DMS153 (cell line): ENCODE measurements at regions not wholly inside any gene's neighbourhood (a gene's known extent, or its start where the extent isn't known, plus 50 kb on each side); places are given as distances from the start of the nearest gene placed in this dataset.
"Not testable (repeated sequence)": the region's sequence is repeated elsewhere in the genome, so short reads cannot be mapped to it uniquely, and the experiment has no call there.

Source experiments
- DNase-seq: peaks from one replicate; lab custom pipeline; 2025; lab: John Stamatoyannopoulos, UW

DNA sequence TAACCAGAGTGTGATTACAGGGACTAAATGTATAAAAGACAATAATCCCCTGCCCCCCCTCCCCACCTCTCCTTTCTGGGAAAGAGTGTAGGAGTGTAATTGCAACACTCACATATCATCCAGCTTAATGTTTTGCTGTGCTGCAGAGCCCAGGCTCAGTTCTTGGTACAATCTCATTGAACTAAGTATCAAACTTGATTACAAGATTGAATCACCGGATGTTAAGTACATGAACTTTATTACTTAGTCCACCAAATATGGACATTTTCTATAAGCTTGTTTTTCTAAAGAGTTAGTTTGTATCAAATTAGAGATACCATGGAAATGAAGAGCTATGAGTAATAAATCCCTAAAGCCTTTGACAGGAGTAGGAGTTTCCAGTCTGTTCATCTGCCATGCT lies 559.1 kb downstream of the ZNF674 start:
- no peak for DNase-seq

DNA sequence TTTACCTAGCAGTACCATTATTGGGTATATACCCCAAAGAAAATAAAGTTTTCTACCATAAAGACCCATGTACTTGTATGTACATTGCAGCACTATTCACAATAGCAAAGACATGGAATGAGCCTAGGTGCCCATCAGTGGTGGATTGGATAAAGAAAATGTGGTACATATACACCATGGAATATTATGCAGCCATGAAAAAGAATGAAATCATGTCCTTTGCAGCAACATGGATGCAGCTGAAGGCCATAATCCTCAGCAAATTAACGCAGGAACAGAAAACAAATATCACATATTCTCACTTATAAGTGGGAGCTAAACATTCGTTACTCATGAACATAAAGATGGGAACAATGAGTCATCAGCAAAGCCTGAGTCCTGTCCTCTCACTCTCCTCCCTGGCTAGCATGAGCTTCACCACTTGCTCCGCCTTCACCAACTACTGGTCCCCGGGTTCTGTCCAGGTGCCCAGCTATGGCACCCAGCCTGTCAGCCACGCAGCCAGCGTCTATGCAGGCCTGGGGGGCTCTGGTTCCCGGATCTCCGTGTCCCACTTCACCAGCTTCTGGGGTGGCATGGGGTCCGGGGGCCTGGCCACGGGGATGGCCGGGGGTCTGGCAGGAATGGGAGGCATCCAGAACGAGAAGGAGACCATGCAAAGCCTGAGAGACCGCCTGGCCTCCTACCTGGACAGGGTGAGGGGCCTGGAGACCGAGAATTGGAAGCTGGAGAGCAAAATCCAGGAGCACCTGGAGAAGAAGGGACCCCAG lies 562.1 kb downstream of the ZNF674 start:
- not testable (repeated sequence) for DNase-seq

DNA sequence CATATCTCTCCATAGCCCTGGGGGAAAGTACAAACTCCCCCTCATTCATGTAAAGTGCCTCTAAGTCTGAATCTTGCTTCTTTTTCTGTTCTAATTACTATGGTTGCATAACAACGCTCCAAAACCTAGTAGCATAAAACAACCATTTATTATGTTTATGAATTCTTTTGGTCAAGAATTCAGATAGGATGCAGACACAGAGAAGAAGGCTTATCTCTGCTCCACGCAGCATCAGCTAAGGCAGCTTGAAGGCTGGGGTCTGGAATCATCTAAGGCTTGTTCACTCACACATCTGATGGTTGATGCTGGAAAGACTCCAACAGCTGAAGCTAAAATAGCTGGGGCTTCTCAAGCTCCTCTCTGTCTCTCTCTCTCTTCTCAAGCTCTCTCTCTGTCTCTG lies 564.5 kb downstream of the ZNF674 start:
- DNase-seq = no peak

DNA sequence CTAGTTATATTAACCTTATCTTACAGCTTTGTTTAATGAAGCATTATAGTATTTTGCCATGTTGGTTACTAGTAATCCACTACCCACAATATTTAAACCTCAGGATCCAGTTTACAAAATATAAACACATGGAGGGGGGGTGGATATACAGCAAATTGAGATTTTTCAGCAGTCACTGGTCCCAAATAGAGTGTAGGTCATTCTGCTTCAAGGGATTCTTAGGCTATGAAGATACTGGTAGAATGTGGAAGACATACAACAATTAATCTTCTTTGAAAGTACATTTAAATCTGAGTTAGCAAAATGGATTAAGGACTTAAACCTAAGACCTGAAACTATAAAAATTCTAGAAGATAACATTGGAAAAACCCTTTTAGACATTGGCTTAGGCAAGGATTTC lies 569.6 kb downstream of the ZNF674 start:
- DNase-seq = no peak

DNA sequence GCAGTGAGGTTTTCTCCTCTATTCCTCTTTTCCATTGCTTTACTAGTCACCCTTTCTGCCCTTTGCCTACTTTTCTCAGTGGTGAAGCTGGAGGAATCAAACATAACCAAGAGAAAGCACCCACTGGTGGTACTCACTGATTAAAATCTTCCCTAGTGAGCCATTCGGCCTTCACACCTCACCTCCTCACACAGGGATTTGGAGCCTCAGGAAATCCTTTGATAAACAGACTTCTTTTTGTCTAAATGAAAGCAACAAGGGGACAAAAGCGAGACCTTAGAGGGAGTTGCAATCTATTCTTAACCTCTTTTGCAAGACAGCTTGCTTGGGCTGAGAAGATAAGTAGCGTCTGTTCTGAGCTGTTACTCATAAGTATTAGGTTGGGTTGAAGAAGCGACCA lies 572.6 kb downstream of the ZNF674 start:
- no peak for DNase-seq

DNA sequence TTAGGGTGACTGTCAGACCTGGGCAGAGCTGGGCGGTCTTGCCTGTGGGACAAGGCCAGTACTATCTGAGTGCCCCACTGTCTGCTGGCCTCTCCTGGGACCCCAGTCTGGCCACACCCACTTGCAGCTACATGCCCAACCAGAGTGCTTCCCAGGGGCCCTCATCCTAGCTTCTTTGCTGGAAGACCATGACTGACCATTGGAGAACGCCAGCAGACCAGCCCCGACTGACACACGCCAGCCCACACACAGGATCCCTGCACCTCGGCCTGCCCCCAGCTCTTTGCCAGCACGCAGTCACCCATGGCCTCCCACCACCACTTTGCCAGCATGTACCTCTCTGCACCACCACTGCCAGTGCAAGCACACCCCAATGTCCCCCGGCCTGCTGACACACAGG lies 585.7 kb downstream of the ZNF674 start:
- DNase-seq = no peak

DNA sequence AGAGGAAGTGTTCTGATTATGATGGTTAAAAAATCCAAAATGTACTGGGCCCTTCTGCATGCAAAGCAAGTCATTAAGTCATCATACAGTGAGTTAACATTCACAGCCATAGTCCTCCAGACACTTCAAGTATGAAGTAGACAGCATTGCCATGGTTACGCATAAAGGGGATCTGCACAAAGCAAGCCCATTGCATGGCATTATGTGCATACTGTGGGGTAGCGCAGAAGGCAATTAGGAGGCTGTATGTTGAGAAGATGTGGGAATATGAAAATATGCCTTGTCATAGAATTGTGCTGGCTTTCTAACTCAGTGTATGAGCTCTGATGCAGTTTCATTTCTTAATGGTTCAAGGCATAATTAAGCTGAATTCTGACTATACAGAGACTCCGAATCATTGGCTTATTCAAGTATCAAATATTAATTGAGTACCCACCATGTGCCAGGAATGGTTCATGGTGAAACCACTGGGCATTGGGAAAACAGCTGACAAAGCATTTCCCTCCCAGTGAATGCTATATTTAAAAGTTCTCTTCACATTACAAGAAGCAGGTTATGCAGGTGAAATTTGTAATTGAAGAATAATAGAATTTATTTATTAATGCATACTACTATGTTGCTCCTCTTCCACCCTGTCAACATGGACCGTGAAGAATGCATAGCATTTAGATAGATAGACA lies 588.9 kb downstream of the ZNF674 start:
- no peak for DNase-seq

DNA sequence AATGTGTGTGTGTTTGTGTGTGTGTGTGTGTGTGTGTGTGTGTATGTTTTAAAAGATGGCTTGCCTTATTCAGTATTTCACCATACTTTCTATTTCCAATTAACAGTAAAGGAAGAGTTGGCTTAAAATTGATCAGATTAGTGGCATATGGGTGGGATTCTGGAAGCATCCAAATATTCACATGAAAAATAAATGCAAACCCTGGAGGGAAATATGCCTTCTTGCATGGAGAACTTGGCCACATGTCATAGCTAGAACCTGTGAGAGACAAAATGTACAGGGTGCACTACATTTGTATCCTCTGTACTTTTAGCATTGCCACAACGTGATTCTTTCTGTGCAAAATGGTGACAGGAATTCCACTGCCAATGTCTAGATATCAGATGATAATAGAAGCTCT lies 589.6 kb downstream of the ZNF674 start:
- DNase-seq = no peak

DNA sequence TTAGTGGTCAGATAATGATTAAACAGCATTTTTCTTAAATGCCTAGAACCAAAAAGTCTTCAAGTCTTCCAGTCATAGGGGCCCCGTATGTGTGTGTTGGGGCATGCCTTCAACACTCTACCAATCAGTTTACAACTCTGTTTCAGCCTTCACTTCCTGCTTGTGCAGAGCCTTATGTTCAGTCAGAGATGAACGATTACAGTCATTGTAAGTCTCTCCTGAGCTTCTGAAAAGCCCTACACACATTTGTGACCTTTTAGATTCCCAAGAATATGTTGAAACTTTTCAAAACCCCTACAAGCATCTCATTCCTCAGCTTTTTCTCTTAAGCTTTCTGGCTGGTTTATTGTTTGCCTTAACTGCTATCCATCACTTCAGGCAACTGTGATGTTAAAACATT lies 591.2 kb downstream of the ZNF674 start:
- DNase-seq = no peak

DNA sequence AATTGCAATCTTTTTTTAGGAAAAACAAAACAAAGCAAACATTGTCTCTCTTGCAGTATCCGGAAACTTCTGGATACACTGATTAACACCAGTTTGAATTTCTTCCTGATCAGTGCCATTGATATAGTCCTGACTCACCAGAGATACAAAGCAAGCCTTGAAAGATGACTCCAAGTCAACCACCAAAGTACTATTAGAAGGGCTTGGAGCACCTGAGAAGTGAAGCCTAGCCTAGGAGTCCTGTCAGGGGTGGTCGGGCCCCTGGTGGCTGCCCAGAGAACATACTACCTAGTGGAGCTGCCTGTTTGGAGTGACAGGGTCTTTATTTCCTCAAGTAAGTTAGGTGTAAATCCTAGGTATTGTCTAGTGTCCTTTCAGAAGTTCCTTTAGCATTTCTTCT lies 593.2 kb downstream of the ZNF674 start:
- no peak for DNase-seq

DNA sequence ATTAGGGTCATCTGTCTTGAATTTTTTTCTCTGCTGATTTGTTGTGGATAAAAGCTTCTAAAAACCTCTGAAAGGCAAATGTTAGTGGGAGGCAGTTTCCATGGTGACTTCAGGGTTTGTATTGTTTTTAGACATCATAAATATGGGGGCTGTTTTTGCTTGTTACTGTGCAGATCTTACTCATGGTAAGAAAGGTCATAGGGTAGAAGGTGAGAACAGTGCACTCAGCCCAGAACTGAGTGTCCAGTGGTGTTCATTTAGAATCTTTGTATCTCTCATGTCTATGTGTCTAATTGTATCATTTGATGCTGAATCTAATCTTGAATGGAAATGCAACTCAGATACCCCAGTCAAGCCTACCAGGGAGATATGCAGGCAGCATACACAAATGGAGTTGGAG lies 609.8 kb downstream of the ZNF674 start:
- no peak for DNase-seq

DNA sequence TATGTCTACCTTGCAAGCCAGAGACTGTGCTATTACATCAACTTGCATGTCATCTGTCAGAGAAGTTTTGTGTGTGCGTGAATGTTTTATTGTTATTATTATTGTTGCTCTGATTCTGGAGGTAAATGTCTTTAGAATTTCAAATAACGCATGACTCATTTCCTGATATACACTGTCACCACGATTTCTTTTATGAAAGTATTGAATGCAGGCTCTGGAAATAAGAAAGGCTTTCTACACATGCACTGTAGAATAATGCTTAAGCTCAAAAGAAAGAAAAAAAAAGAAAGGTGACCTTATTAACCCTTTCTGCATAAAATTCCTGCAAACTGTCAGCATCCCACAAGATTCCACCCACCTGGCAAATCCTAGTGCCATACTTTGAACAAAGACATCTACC lies 632.9 kb downstream of the ZNF674 start:
- no peak for DNase-seq

DNA sequence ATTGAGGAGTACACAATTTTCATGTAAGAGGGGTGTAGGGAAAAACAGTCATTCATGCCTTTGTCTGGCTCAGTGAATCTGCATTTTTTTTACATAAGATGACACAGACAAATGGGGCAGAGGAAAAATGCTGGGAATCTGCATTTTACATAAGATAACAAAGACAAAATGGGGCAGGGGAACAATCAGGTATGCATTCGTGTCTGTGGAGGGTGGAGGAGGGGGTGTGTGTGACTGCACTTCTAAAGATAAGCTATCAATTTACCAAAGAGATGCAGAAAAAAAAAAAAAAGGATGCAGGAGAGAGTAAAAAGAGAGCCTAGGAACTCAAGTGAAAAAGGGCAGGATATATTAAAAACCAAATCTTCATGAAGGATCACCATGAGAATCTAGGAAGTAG lies 637.4 kb downstream of the ZNF674 start:
- DNase-seq = no peak

DNA sequence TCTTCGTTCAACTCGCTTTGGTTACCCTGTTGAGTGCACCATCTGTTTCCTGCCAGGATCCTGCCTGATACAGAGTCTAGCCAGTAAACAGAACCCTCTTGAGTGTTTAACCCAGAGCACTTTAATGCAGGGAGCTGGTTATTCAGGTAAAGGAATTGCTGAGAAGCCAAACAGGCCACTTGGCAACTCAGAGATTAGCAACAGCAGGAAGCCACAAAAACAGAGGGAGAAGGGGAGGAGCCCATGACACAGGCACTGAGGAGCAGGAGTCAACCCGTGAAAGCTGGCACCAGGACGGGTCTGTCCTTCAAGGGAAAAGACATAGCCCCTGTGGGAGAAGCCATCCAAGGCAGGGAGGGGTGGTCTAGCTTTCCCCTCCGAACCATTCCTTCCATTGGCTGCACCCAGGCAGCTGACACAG lies 641.4 kb downstream of the ZNF674 start:
- peak; percentile 78 for DNase-seq

DNA sequence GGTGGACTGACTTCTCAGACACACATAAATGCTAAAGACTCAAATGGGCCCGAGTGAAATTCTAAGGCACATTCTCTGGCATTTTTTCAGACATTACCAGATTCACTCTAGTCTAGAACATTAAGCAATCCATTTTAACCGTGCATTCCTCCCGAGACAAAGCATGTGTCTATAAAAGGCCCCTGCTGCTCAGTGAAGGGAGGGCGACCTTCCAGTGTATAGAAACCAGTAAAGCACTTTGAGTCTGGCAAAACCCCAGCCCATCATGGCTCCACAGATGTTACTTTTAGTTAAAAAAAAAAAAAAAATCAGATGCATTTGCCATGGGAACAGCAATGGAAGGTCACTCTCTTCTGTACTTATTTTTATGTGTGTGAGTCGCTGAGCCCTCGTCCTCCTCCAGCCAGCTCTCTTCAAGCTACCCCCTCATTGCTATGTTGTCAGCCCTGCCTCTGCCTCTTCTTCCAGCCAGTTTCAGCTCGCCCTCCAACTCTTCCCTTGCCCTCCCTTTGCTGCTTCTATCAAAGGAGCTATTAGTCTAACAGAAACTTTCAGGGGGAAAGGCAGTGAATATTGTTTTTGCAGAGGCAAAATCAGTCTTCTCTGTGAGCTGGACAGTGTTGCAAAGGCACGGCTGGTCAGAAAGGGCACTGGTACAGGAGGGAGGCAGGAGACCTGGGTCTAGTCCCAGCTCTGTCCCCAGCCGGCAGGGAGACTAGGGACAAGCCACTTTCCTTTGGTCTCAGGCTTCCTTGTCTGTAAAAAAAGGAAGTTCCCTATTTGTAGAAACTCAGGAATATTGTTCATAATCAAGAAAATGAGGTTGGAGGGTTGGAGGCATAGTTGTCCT lies 644.2 kb downstream of the ZNF674 start:
- DNase-seq = no peak

DNA sequence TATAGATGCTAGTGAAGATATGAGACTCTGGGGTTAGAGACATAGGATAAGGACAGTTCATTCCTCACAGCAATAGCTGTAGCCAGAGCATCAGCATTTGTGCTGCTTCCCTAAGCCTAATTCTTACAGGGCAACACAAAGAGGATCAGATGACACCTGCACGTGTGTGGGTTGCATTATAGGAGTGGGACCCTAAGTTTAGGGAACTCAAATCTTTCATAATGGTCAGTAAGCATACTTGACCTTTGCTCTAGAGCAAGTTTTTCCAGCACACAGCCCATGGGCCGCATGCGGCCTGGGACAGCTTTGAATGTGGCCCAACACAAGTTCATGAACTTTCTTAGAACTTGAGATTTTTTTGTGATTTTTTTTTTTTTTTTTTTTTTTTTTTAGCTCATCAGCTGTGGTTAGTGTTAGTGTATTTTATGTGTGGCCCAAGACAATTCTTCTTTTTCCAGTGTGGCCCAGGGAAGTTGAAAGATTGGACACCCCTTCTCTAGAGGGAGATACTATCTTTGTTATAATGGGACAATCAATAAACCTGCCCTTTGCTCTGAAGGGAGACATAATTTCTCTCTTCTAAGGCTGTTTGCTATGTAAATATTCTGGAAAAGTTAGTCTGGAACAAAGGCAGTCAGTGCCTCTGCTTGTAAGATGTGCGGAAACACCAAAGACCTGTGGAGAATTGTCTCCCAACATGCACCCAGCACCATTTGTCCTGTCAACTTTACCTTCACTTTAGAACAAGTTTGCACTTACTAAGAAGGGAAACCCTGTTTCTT lies 650.2 kb downstream of the ZNF674 start:
- no peak for DNase-seq

DNA sequence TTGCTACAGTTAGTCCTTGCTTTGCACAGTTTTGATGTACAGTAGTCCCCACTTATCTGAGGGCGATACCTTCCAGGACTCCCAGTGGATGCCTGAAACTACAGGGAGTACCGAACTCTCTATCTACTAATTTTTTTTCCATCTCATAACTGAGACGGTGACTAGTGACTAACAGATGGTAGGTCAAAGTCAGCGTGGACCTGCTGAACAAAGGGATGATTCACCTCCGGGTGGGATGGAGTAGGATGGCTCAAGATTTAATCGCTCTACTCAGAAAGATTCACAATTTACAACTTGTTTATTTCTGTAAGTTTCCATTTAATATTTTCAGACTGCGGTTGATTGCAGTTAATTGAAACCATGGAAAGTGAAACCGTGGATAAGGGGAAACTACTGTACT lies 655.8 kb downstream of the ZNF674 start:
- no peak for DNase-seq

DNA sequence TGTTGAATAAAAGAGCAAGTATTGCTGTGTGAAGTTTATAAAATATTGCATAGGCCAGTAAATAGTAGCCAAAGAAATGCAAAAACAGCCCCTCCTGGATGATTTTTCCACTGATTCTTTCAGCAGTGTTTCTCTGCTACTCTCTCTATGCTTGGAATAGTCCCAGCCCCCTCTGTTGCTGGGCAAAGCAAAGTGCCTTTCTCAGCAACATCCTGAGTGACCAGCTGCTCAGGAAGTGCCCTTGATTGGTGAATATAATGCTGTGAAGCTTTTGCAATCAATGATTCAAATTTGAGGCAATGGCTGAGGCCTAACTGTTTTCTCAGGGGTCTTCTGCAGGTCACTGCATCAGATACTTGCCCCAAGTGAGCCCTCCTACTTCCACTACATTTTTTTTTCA lies 656.7 kb downstream of the ZNF674 start:
- DNase-seq = no peak

DNA sequence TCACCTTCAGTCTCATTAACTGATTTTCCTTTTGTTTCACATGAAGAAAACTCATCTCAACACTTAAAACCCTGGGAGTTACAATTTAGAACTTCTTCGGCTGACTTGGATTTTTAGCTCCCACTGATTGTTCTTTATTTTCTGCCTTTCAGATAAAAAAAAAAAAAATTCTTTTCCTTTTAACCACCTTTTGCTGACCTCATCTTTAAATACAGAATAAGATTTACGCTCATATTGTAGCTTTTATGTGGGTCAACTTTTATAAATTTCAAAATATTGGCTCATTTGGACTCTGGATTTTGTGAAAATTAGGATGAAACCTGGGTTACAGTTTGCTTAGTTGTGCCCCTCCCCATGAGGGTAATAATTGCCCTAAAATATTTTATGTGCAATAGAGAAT lies 659.3 kb downstream of the ZNF674 start:
- DNase-seq = no peak

DNA sequence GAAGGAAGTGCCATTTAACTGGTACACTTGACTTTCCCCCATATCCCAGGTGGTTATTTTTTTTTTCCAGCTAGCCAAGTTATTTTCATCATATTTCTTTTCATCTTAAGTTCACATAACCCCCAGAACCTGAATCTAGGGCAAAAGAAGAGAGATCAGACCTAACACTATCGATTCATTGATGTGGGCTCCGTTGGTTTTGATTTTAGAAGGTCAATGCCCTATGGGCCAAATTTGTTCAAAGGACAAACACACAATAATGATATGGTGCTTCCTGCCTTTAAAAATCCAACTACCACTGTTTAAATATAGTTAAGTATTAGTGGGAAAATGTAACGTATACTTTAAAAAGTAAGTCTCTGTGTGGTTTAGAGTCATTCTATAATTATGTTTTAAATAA lies 665.7 kb downstream of the ZNF674 start:
- DNase-seq = no peak

DNA sequence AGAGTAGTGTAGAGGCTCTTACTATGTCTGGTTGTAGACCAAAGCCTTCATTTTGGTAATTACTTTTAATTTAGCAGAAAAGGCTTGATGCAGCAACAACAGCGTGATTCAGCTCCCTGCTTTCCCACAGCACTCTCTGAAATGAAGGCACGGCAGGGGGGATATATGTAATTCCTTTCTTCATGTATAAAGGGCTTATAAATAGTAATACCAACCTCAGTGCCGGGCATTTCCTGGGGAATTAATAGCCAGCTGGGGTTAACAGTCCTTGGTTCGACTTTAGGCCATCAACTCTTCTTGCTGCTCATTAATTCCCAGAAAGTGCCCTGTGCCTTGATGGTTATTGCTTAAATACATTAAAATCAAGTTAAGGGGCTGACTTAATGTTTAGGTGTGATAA lies 669.0 kb downstream of the ZNF674 start:
- DNase-seq = no peak

DNA sequence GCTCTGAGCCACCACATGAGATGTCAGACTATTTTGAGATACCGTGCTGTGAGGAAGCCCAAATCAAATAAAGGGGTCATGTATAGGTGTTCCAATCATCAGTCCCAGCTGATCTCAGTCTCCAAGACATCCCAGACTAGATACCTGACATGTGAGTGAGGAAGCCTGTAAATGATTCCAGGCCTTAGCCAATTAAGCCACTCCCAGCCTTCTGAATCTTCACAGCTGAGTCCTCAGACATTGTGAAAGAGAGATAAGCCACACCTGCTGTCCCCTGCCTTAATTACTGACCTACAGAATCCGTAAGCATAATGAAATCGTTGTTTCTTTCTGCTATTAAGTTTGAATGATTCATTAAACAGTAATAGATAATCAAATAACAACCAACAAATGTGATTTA lies 671.4 kb downstream of the ZNF674 start:
- no peak for DNase-seq
